Astrocyte (in vitro differentiated cells and primary cell): ENCODE measurements at regions not wholly inside any gene's neighbourhood (a gene's known extent, or its start where the extent isn't known, plus 50 kb on each side); places are given as distances from the start of the nearest gene placed in this dataset.

ENCODE experiments used
- CTCF ChIP-seq: IDR thresholded peaks from 2 replicates; pipeline ENCODE4 v1.5.1; 2011; ENCODE audit warnings: low read depth, mild to moderate bottlenecking, inconsistent platforms, low read length, moderate library complexity; ENCODE audit not compliant: insufficient read depth
- EZH2 ChIP-seq: IDR thresholded peaks from 2 replicates; pipeline ENCODE4 v1.6.1; 2012; ENCODE audit warnings: mild to moderate bottlenecking, low read length, inconsistent platforms; ENCODE audit not compliant: insufficient read depth

- no peak for TF ChIP-seq CTCF
- no peak for TF ChIP-seq EZH2
These were observed 71.2 kb upstream of the ABCA1 start for GRCh38 chr9:104999136-104999535.
